H1 (cell line): ENCODE measurements at regions not wholly inside any gene's neighbourhood (a gene's known extent, or its start where the extent isn't known, plus 50 kb on each side); places are given as distances from the start of the nearest gene placed in this dataset.
A peak's percentile ranks its signal among the peaks of the same experiment; 100 is the strongest.

Experiments used
- CTCF ChIA-PET: fragments of 300-600 bp; sonication (Branson Sonifier 250); formaldehyde crosslinking; loops from one replicate; lab custom pipeline; 2021; ENCODE audit not compliant: partially characterized antibody; lab: Charles Lee
- POLR2A ChIA-PET: fragments of 300-600 bp; sonication (Branson Sonifier 250); formaldehyde crosslinking; loops from one replicate; lab custom pipeline; 2021; ENCODE audit warnings: inconsistent platforms; ENCODE audit not compliant: partially characterized antibody; lab: Charles Lee
- DNase-seq, 2 experiments: peaks; one replicate each; pipeline versions ENCODE4 v3.0.0 to v3.0.0-alpha.2; 2010 to 2022; ENCODE audit warnings: low spot score in 2 of 2, low read depth in 1 of 2, mixed read lengths in 1 of 2
- FAIRE-seq: peaks from 2 replicates; lab custom pipeline; 2011; peaks lifted over from hg19 to GRCh38; lab: Jason Lieb, UNC
- H2AFZ ChIP-seq: 2 replicates; pipeline ENCODE4 v1.8.1; 2012; ENCODE audit warnings: low read length, inconsistent platforms
- H2AK5ac ChIP-seq: 2 replicates; pipeline ENCODE4 v1.6.1; 2013; ENCODE audit warnings: low read depth, low read length
- H2BK120ac ChIP-seq: replicated peaks from 2 replicates; pipeline ENCODE3; 2013; ENCODE audit warnings: low read depth, low read length, inconsistent platforms
- H2BK12ac ChIP-seq: 2 replicates; pipeline ENCODE4 v1.6.1; 2013; ENCODE audit warnings: low read depth, low read length
- H2BK15ac ChIP-seq: 2 replicates; pipeline ENCODE4 v1.6.1; 2013; ENCODE audit warnings: low read length
- H2BK20ac ChIP-seq: 2 replicates; pipeline ENCODE4 v1.6.1; 2013; ENCODE audit warnings: low read length
- H2BK5ac ChIP-seq: 2 replicates; pipeline ENCODE4 v1.6.1; 2013; ENCODE audit warnings: low read depth, low read length
- H3K14ac ChIP-seq: 2 replicates; pipeline ENCODE4 v1.6.1; 2013; ENCODE audit warnings: inconsistent platforms; ENCODE audit not compliant: insufficient read length
- H3K18ac ChIP-seq: 2 replicates; pipeline ENCODE4 v1.6.1; 2013; ENCODE audit warnings: low read length; ENCODE audit errors: extremely low read depth
- H3K23ac ChIP-seq: 2 replicates; pipeline ENCODE4 v1.6.1; 2013; ENCODE audit warnings: inconsistent platforms; ENCODE audit not compliant: insufficient read length
- H3K23me2 ChIP-seq: 2 replicates; pipeline ENCODE4 v1.6.1; 2013; ENCODE audit warnings: low read depth, low read length
- H3K27ac ChIP-seq: 2 replicates; pipeline ENCODE4 v1.6.1; 2011; ENCODE audit warnings: low read depth, low read length, inconsistent platforms
- H3K27me3 ChIP-seq, 4 experiments: replicated peaks in 1 of 4; 1 replicate in 1 of 4; 2 replicates in 3 of 4; pipeline versions ENCODE4 v1.6.1 to v1.8.1; 2011 to 2013; ENCODE audit warnings: low read length in 3 of 4, mild to moderate bottlenecking in 3 of 4, inconsistent platforms in 2 of 4, mixed read lengths in 2 of 4, moderate library complexity in 1 of 4; ENCODE audit not compliant: control insufficient read depth in 3 of 4, insufficient read depth in 3 of 4; ENCODE audit errors: extremely low read depth in 1 of 4
- H3K36me3 ChIP-seq, 4 experiments: 2 replicates each; pipeline versions ENCODE4 v1.6.1 to v1.8.1; 2011 to 2013; ENCODE audit warnings: mild to moderate bottlenecking in 4 of 4, low read length in 3 of 4, moderate library complexity in 2 of 4, control low read depth in 1 of 4, inconsistent platforms in 1 of 4; ENCODE audit not compliant: insufficient read depth in 4 of 4, control insufficient read depth in 2 of 4
- H3K4ac ChIP-seq: replicated peaks from 2 replicates; pipeline ENCODE3; 2013; ENCODE audit warnings: low read length, low read depth, mixed read lengths, inconsistent platforms; ENCODE audit not compliant: insufficient read length
- H3K4me1 ChIP-seq, 4 experiments: replicated peaks in 1 of 4; 1 replicate in 1 of 4; 2 replicates in 3 of 4; pipeline versions ENCODE4 v1.6.1 to v1.8.1; 2011 to 2013; ENCODE audit warnings: low read length in 3 of 4, inconsistent platforms in 2 of 4, mixed read lengths in 1 of 4; ENCODE audit not compliant: insufficient read depth in 4 of 4, control insufficient read depth in 3 of 4
- H3K4me2 ChIP-seq, 2 experiments: 2 replicates each; pipeline versions ENCODE4 v1.6.1 to v1.8.1; 2011 to 2013; ENCODE audit warnings: low read depth in 2 of 2, low read length in 2 of 2, control low read depth in 1 of 2, inconsistent platforms in 1 of 2, mild to moderate bottlenecking in 1 of 2; ENCODE audit not compliant: insufficient read depth in 1 of 2
- H3K4me3 ChIP-seq, 4 experiments: fragments of 200-600, 300-600 bp in 1 of 4; sonication (generic), shearing (Covaris generic), sonication (Bioruptor Twin) in 1 of 4; 2 replicates each; pipeline versions ENCODE4 v1.5.1 to v1.8.1; 2011 to 2016; ENCODE audit warnings: low read length in 4 of 4, low read depth in 3 of 4, control low read depth in 2 of 4, inconsistent platforms in 2 of 4, mild to moderate bottlenecking in 2 of 4, mixed read lengths in 1 of 4, moderate library complexity in 1 of 4; ENCODE audit not compliant: insufficient read depth in 2 of 4; ENCODE audit errors: extremely low read depth in 1 of 4
- H3K56ac ChIP-seq: replicated peaks from 2 replicates; pipeline ENCODE3; 2013; ENCODE audit warnings: low read depth, mild to moderate bottlenecking, mixed read lengths, low read length, inconsistent platforms; ENCODE audit not compliant: insufficient read length
- H3K79me1 ChIP-seq: 2 replicates; pipeline ENCODE4 v1.6.1; 2013; ENCODE audit warnings: low read depth, low read length, control low read depth
- H3K79me2 ChIP-seq, 2 experiments: 2 replicates each; pipeline versions ENCODE4 v1.6.1 to v1.8.1; 2012 to 2013; ENCODE audit warnings: low read length in 2 of 2, mild to moderate bottlenecking in 2 of 2, inconsistent platforms in 1 of 2; ENCODE audit not compliant: insufficient read depth in 2 of 2, control insufficient read depth in 1 of 2
- H3K9ac ChIP-seq, 4 experiments: replicated peaks in 1 of 4; 1 replicate in 1 of 4; 2 replicates in 3 of 4; pipeline versions ENCODE4 v1.6.1 to v1.8.1; 2011 to 2013; ENCODE audit warnings: low read depth in 3 of 4, low read length in 3 of 4, control low read depth in 2 of 4, mild to moderate bottlenecking in 2 of 4, moderate library complexity in 2 of 4, inconsistent platforms in 1 of 4; ENCODE audit errors: extremely low read depth in 1 of 4
- H3K9me3 ChIP-seq, 2 experiments: 2 replicates each; pipeline versions ENCODE4 v1.6.1 to v1.8.1; 2012 to 2013; ENCODE audit warnings: mild to moderate bottlenecking in 2 of 2, moderate library complexity in 2 of 2, control low read depth in 1 of 2, inconsistent platforms in 1 of 2, low read depth in 1 of 2, low read length in 1 of 2, mixed read lengths in 1 of 2; ENCODE audit not compliant: insufficient read depth in 2 of 2
- H4K20me1 ChIP-seq, 2 experiments: replicated peaks in 1 of 2; 2 replicates each; pipeline versions ENCODE3 to v1.8.1; 2011 to 2013; ENCODE audit warnings: inconsistent platforms in 2 of 2, low read length in 2 of 2, mild to moderate bottlenecking in 1 of 2; ENCODE audit not compliant: insufficient read depth in 2 of 2, control insufficient read depth in 1 of 2
- H4K5ac ChIP-seq: 2 replicates; pipeline ENCODE4 v1.6.1; 2013; ENCODE audit warnings: low read length, low read depth, mixed read lengths, inconsistent platforms; ENCODE audit not compliant: insufficient read length
- H4K8ac ChIP-seq: 2 replicates; pipeline ENCODE4 v1.8.0; 2013; ENCODE audit warnings: mild to moderate bottlenecking, moderate library complexity, low read length, inconsistent platforms; ENCODE audit not compliant: insufficient read depth; ENCODE audit errors: extremely low read depth
- H4K91ac ChIP-seq: replicated peaks from 2 replicates; pipeline ENCODE3; 2013; ENCODE audit warnings: low read length, mixed read lengths, inconsistent platforms; ENCODE audit not compliant: insufficient read length
- CBX8 ChIP-seq: fragments of 300-800, 300-1000 bp; sonication (generic); IDR thresholded peaks from 2 replicates; pipeline ENCODE4 v1.7.1; 2016; ENCODE audit warnings: low read depth, low read length, borderline replicate concordance
- CEBPB ChIP-seq: IDR thresholded peaks from 2 replicates; pipeline ENCODE4 v1.6.1; 2012; ENCODE audit warnings: low read depth, low read length
- EP300 ChIP-seq, 2 experiments: IDR thresholded peaks; 1 replicate in 1 of 2; 2 replicates in 1 of 2; pipeline ENCODE4 v1.6.1; 2011 to 2012; ENCODE audit warnings: low read depth in 2 of 2, low read length in 2 of 2, mild to moderate bottlenecking in 2 of 2, borderline replicate concordance in 1 of 2, inconsistent platforms in 1 of 2, moderate library complexity in 1 of 2
- EZH2 ChIP-seq: fragments of 200-600 bp; sonication (generic); IDR thresholded peaks from 2 replicates; pipeline ENCODE4 v1.7.1; 2012; ENCODE audit warnings: low read depth, mild to moderate bottlenecking, moderate library complexity, low read length, inconsistent platforms; ENCODE audit not compliant: severe bottlenecking
- GABPA ChIP-seq: IDR thresholded peaks from 2 replicates; pipeline ENCODE4 v1.6.1; 2011; ENCODE audit warnings: mild to moderate bottlenecking, low read length, moderate library complexity, borderline replicate concordance; ENCODE audit not compliant: insufficient read depth
- GTF2F1 ChIP-seq: IDR thresholded peaks from 2 replicates; pipeline ENCODE4 v1.6.1; 2012; ENCODE audit warnings: low read depth, low read length, improper control_type of control experiment, borderline replicate concordance
- NRF1 ChIP-seq: IDR thresholded peaks from 2 replicates; pipeline ENCODE4 v1.6.1; 2011; ENCODE audit warnings: mild to moderate bottlenecking, low read depth, low read length, improper control_type of control experiment
- POU5F1 ChIP-seq: IDR thresholded peaks from 2 replicates; pipeline ENCODE4 v1.6.1; 2011; ENCODE audit warnings: low read depth, mild to moderate bottlenecking, low read length, moderate library complexity
- RNF2 ChIP-seq: fragments of 200-900, 300-1000 bp; sonication (generic); IDR thresholded peaks from 2 replicates; pipeline ENCODE4 v1.7.1; 2016; ENCODE audit warnings: borderline replicate concordance, low read depth, mild to moderate bottlenecking, antibody characterized with exemption, low read length; ENCODE audit not compliant: poor library complexity, severe bottlenecking; ENCODE audit errors: missing control alignments
- SP1 ChIP-seq: IDR thresholded peaks from 2 replicates; pipeline ENCODE4 v1.6.1; 2011; ENCODE audit warnings: low read depth, low read length
- WGBS, 2 experiments: shearing (Covaris generic) in 1 of 2; methylation state at CpG; one replicate each; pipeline versions ENCODE4 v1.1.6 to v1.1.7; 2013 to 2015; ENCODE audit warnings: low lambda C conversion rate in 2 of 2, mixed read lengths in 2 of 2, inconsistent platforms in 1 of 2, low coverage in 1 of 2, missing lambda C conversion rate in 1 of 2; ENCODE audit not compliant: insufficient replicate concordance in 2 of 2, insufficient coverage in 1 of 2, insufficient read length in 1 of 2; ENCODE audit errors: extremely low coverage in 1 of 2, missing lambda C conversion rate in 1 of 2; 5-methylcytosine and 5-hydroxymethylcytosine counted together
- TF ChIP-seq, protein P1 (sequence below): IDR thresholded peaks from 2 replicates; pipeline ENCODE4 v1.6.1; 2011; ENCODE audit warnings: low read depth, mild to moderate bottlenecking, low read length; ENCODE audit not compliant: insufficient read depth
- TF ChIP-seq, protein P2 (sequence below): IDR thresholded peaks from 2 replicates; pipeline ENCODE4 v1.6.1; 2011; ENCODE audit warnings: low read length, improper control_type of control experiment

DNA sequence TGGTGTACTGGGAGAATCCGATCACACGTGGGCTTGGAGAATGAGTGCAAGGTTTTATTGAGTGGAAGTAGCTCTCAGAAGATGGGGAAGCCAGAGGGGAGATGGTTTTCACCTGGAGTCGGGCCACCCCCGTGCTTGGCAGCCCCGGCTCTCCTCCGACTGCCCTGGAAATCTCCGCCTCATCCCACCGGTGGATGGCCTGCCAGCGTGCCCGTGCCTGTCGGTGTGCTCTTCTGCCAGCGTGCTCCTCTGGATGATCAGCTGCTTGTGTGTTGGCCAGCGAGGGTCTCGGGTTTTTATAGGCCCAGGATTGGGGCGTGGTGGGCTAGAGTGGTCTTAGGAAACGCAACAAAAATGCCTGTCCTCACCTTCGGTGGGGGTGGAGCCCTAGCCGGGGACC is 368.0 kb downstream of the FAT4 start:
- Histone ChIP-seq H2AFZ (no peak overlapping the region), H3K4me3 (no peak overlapping the region), H2BK120ac (no peak overlapping the region), H3K27ac (no peak overlapping the region), H4K8ac (peak overlapping the region; percentile 62), H2BK15ac (no peak overlapping the region), H2BK20ac (no peak overlapping the region), H3K27me3 (peaks cover 0 to 2% (median 0%) of the 10 kb centered on the region in 4 experiments; a peak in 1 of 7 replicates), H4K91ac (no peak overlapping the region), H3K4me2 (no peak overlapping the region), H4K20me1 (no peaks in the 10 kb centered on the region), H3K14ac (no peak overlapping the region), H3K79me1 (no peaks in the 10 kb centered on the region), H3K56ac (no peak overlapping the region), H3K4ac (no peak overlapping the region), H4K5ac (no peak overlapping the region), H3K36me3 (no peaks in the 10 kb centered on the region), H3K23ac (no peak overlapping the region), H3K18ac (no peak overlapping the region), H3K4me1 (no peaks in the 10 kb centered on the region; a peak in 3 of 7 replicates), H2BK12ac (no peak overlapping the region), H2BK5ac (no peak overlapping the region), H3K79me2 (no peaks in the 10 kb centered on the region), H3K23me2 (no peaks in the 10 kb centered on the region), H2AK5ac (no peak overlapping the region), H3K9ac (no peak overlapping the region), H3K9me3 (no peaks in the 10 kb centered on the region)
- ChIA-PET POLR2A (no interaction called here), CTCF (interaction anchor here (0.6 to 1.2 kb wide), 2 partner anchors 15 to 169 kb away, joined by 3 read pairs; no protein-coding TSS in a partner anchor)
- WGBS, 2 experiments: 93% methylated on average over 18 of the region's 18 CpGs; no CpG with 5 or more reads in 1 of the 2 experiments
- FAIRE-seq: no peak
- DNase-seq: no peak
- TF ChIP-seq RNF2 (no peak), NRF1 (no peak), CBX8 (no peak), GABPA (no peak), EP300 (IDR thresholded peaks at IDR 0.05; ENCODE audit: borderline replicate concordance in 1 of 2, low read depth in 2 of 2, low read length in 2 of 2) (no peak), SP1 (no peak), CEBPB (no peak), GTF2F1 (no peak), POU5F1 (no peak), EZH2 (no peak)
- TF ChIP-seq, protein P1, sequence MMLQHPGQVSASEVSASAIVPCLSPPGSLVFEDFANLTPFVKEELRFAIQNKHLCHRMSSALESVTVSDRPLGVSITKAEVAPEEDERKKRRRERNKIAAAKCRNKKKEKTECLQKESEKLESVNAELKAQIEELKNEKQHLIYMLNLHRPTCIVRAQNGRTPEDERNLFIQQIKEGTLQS: no peak
- TF ChIP-seq, protein P2, sequence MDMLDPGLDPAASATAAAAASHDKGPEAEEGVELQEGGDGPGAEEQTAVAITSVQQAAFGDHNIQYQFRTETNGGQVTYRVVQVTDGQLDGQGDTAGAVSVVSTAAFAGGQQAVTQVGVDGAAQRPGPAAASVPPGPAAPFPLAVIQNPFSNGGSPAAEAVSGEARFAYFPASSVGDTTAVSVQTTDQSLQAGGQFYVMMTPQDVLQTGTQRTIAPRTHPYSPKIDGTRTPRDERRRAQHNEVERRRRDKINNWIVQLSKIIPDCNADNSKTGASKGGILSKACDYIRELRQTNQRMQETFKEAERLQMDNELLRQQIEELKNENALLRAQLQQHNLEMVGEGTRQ: no peak
